ENCODE measurements at regions not wholly inside any gene's neighbourhood (a gene's known extent, or its start where the extent isn't known, plus 50 kb on each side); places are given as distances from the start of the nearest gene placed in this dataset.

GRCh38 chr6:150673720-150674346 is 74.1 kb downstream of the PLEKHG1 start (continued):
- TF ChIP-seq ZNF282 (IDR thresholded peaks at IDR 0.05; ENCODE audit: partially characterized antibody) (no peak), ZNF567 (CRISPR knock-in tag; IDR thresholded peaks at IDR 0.05; ENCODE audit: borderline replicate concordance) (no peak), SAP130 (CRISPR knock-in tag; IDR thresholded peaks at IDR 0.05; ENCODE audit: low read depth) (no peak), TOE1 (CRISPR knock-in tag; IDR thresholded peaks at IDR 0.05) (no peak), ZNF7 (CRISPR knock-in tag; IDR thresholded peaks at IDR 0.05) (no peak), ZNF83 (CRISPR knock-in tag; IDR thresholded peaks at IDR 0.05; ENCODE audit: borderline replicate concordance) (no peak)
- TF ChIP-seq, protein P1, sequence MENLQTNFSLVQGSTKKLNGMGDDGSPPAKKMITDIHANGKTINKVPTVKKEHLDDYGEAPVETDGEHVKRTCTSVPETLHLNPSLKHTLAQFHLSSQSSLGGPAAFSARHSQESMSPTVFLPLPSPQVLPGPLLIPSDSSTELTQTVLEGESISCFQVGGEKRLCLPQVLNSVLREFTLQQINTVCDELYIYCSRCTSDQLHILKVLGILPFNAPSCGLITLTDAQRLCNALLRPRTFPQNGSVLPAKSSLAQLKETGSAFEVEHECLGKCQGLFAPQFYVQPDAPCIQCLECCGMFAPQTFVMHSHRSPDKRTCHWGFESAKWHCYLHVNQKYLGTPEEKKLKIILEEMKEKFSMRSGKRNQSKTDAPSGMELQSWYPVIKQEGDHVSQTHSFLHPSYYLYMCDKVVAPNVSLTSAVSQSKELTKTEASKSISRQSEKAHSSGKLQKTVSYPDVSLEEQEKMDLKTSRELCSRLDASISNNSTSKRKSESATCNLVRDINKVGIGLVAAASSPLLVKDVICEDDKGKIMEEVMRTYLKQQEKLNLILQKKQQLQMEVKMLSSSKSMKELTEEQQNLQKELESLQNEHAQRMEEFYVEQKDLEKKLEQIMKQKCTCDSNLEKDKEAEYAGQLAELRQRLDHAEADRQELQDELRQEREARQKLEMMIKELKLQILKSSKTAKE (CRISPR knock-in tag; IDR thresholded peaks at IDR 0.05; ENCODE audit: borderline replicate concordance) = no peak

- POLR2A ChIA-PET = no interaction called here
- Histone ChIP-seq H2AFZ (ENCODE audit: low read length) (no peak overlapping the region), H4K20me1 (ENCODE audit: insufficient read depth, low read length) (no peaks in the 10 kb centered on the region), H3K4me2 (ENCODE audit: low read depth, low read length) (no peak overlapping the region), H3K9me3 (ENCODE audit: low read length) (no peaks in the 10 kb centered on the region), H3K9ac (ENCODE audit: insufficient read depth, low read depth, low read length) (no peak overlapping the region), H3K4me3 (replicated peaks in 1 of 3; ENCODE audit: insufficient read depth in 1 of 3, low read depth in 2 of 3, low read length in 3 of 3) (no peak overlapping the region), H3K36me3 (replicated peaks in 1 of 2; ENCODE audit: control insufficient read depth in 1 of 2, insufficient read depth in 2 of 2, low read length in 2 of 2) (no peaks in the 10 kb centered on the region), H3K79me2 (ENCODE audit: insufficient read depth, low read length) (no peaks in the 10 kb centered on the region), H3K27ac (ENCODE audit: extremely low read length, insufficient read depth, low read length) (no peak overlapping the region), H3K4me1 (ENCODE audit: insufficient read depth, low read length) (no peaks in the 10 kb centered on the region), H3K27me3 (ENCODE audit: control insufficient read depth in 1 of 2, insufficient read depth in 2 of 2, low read length in 2 of 2) (no peaks in the 10 kb centered on the region; a peak in 1 of 5 replicates)
- in situ Hi-C loops (cut with HindIII; ENCODE audit: extremely low pct_ligation_motif_present, low pct_unique_long_range_greater_than_20kb) = no loop called here
- intact Hi-C loops (cut with micrococcal nuclease; ENCODE audit: unreplicated experiment) = no loop called here
- CTCF ChIA-PET (ENCODE audit: low intra/inter-chr PET ratio, low total read pairs) = no interaction called here
- no peak for FAIRE-seq
- BruUV-seq (replicated peaks) = no TSS peak
- no peak for DNase-seq (ENCODE audit: low spot score)
- WGBS (ENCODE audit: low lambda C conversion rate) = 26% methylated on average over 4 of the region's 4 CpGs
- no peak for ATAC-seq
- TF ChIP-seq LBX2 (CRISPR knock-in tag; IDR thresholded peaks at IDR 0.05; ENCODE audit: borderline replicate concordance) = no peak
- no peak for TF ChIP-seq MTA3 (CRISPR knock-in tag; IDR thresholded peaks at IDR 0.05)
- TF ChIP-seq ZNF841 (CRISPR knock-in tag; IDR thresholded peaks at IDR 0.05; ENCODE audit: borderline replicate concordance) = no peak
- TF ChIP-seq ZNF430 (CRISPR knock-in tag; IDR thresholded peaks at IDR 0.05) = no peak
- TF ChIP-seq ARNT (IDR thresholded peaks at IDR 0.05) = no peak
- TF ChIP-seq, protein P2, sequence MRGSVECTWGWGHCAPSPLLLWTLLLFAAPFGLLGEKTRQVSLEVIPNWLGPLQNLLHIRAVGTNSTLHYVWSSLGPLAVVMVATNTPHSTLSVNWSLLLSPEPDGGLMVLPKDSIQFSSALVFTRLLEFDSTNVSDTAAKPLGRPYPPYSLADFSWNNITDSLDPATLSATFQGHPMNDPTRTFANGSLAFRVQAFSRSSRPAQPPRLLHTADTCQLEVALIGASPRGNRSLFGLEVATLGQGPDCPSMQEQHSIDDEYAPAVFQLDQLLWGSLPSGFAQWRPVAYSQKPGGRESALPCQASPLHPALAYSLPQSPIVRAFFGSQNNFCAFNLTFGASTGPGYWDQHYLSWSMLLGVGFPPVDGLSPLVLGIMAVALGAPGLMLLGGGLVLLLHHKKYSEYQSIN (CRISPR knock-in tag; IDR thresholded peaks at IDR 0.05; ENCODE audit: borderline replicate concordance) = no peak
- TF ChIP-seq ZNF263 (CRISPR knock-in tag; IDR thresholded peaks at IDR 0.05) = no peak
Measured at GRCh38 chr6:150676344-150676743, 76.7 kb downstream of the PLEKHG1 start.

Measured in HepG2 (cell line).